ENCODE measurements at regions not wholly inside any gene's neighbourhood (a gene's known extent, or its start where the extent isn't known, plus 50 kb on each side); places are given as distances from the start of the nearest gene placed in this dataset.

- intact Hi-C loops (cut with micrococcal nuclease), result no loop called here
- H3K79me1 ChIP-seq (ENCODE audit: low read depth in 1 of 2, low read length in 2 of 2), result no peaks in the 10 kb centered on the region
- H3K14ac ChIP-seq (replicated peaks; ENCODE audit: low read depth, low read length), result no peak overlapping the region
- H2BK20ac ChIP-seq (ENCODE audit: low read depth, low read length), result no peak overlapping the region
- no peaks in the 10 kb centered on the region for H3K9me3 ChIP-seq (ENCODE audit: control insufficient read depth, insufficient read depth, low read length)
- H2AK9ac ChIP-seq (replicated peaks; ENCODE audit: low read depth, low read length, poor library complexity), result no peak overlapping the region
- no TSS peak for BruUV-seq (replicated peaks)
- dilution Hi-C loops (cut with HindIII; ENCODE audit: low sequenced_read_pairs, unreplicated experiment), result no loop called here
- H3K23ac ChIP-seq (ENCODE audit: low read depth, low read length), result no peak overlapping the region
- TF ChIP-seq USF2 (IDR thresholded peaks at IDR 0.05; ENCODE audit: low read depth, low read length), result no peak
- TF ChIP-seq RAD21 (IDR thresholded peaks at IDR 0.05; ENCODE audit: low read length), result no peak
- TF ChIP-seq POLR2A (IDR thresholded peaks at IDR 0.05; ENCODE audit: low read depth, low read length), result no peak
- TF ChIP-seq ELK1 (IDR thresholded peaks at IDR 0.05; ENCODE audit: borderline replicate concordance, low read depth, low read length), result no peak
- TF ChIP-seq FOS (IDR thresholded peaks at IDR 0.05; ENCODE audit: low read depth, low read length), result no peak
- TF ChIP-seq MXI1 (IDR thresholded peaks at IDR 0.05; ENCODE audit: borderline replicate concordance, low read depth, low read length), result no peak
- no peak for TF ChIP-seq RCOR1 (IDR thresholded peaks at IDR 0.05; ENCODE audit: insufficient replicate concordance, low read length)
- TF ChIP-seq SMC3 (IDR thresholded peaks at IDR 0.05; ENCODE audit: low read depth, low read length), result no peak
- no peak for TF ChIP-seq BHLHE40 (IDR thresholded peaks at IDR 0.05; ENCODE audit: low read depth, low read length)
- TF ChIP-seq CTCF (conservative IDR thresholded peaks at IDR 0.05; ENCODE audit: low read depth, low read length), result no peak
- no peak for TF ChIP-seq CHD1 (IDR thresholded peaks at IDR 0.05; ENCODE audit: low read depth, low read length)
- no peak overlapping the region for H3K27ac ChIP-seq (ENCODE audit: insufficient read depth, low read length)
- no peak overlapping the region for H3K56ac ChIP-seq (ENCODE audit: extremely low read depth, insufficient read depth, low read length)
- H3K36me3 ChIP-seq (ENCODE audit: control insufficient read depth, insufficient read depth, low read length), result no peaks in the 10 kb centered on the region
- POLR2A ChIA-PET (ENCODE audit: unreplicated experiment), result no interaction called here
- H3K4me2 ChIP-seq (ENCODE audit: low read depth, low read length), result no peak overlapping the region
- DNase-seq (no peak), ATAC-seq (ENCODE audit: low read depth) (no peak)
- H3K18ac ChIP-seq (ENCODE audit: low read depth, low read length), result no peak overlapping the region
- no peak overlapping the region for H4K5ac ChIP-seq (ENCODE audit: low read depth, low read length)
- CTCF ChIA-PET, result no interaction called here
- no peaks in the 10 kb centered on the region for H3K4me1 ChIP-seq (ENCODE audit: control insufficient read depth, insufficient read depth, low read length)
- no peak overlapping the region for H2BK120ac ChIP-seq (ENCODE audit: low read depth, low read length)
- no peaks in the 10 kb centered on the region for H4K20me1 ChIP-seq (ENCODE audit: insufficient read depth, low read length)
- H3K9ac ChIP-seq (ENCODE audit: low read depth, low read length), result no peak overlapping the region
- no peak overlapping the region for H4K91ac ChIP-seq (ENCODE audit: insufficient read depth, low read depth, low read length)
- H3K27me3 ChIP-seq (ENCODE audit: control insufficient read depth, insufficient read depth, low read length), result peaks cover 66% of the 10 kb centered on the region
- in situ Hi-C loops (cut with MboI; ENCODE audit: low sequenced_read_pairs), result no loop called here
- no peak overlapping the region for H2AFZ ChIP-seq (replicated peaks; ENCODE audit: low read length, poor library complexity)
- H2BK15ac ChIP-seq (ENCODE audit: low read depth, low read length), result no peak overlapping the region
- no CpG with 5 or more reads among the region's 28 CpGs for WGBS, 2 experiments (ENCODE audit: extremely low coverage in 2 of 2, insufficient read length in 1 of 2)
- H3K4me3 ChIP-seq (ENCODE audit: insufficient read depth, low read depth, low read length), result no peak overlapping the region
- H2BK5ac ChIP-seq (ENCODE audit: low read depth, low read length, poor library complexity, severe bottlenecking), result no peak overlapping the region
- no peak overlapping the region for H2AK5ac ChIP-seq (ENCODE audit: low read depth, low read length)
- no peak overlapping the region for H3K4ac ChIP-seq (ENCODE audit: low read depth, low read length)
- no peaks in the 10 kb centered on the region; the same call in 1 of the 2 replicates for H3K9me1 ChIP-seq (ENCODE audit: insufficient read depth, low read length)
- no peak overlapping the region for H4K8ac ChIP-seq (ENCODE audit: low read depth in 2 of 2, low read length in 2 of 2)
Observed at GRCh38 chr10:100687143-100688003, 58.0 kb upstream of the PAX2 start.
